OCI-LY1 (cell line): ENCODE measurements at regions not wholly inside any gene's neighbourhood (a gene's known extent, or its start where the extent isn't known, plus 50 kb on each side); places are given as distances from the start of the nearest gene placed in this dataset.

Source experiments
- H2AFZ ChIP-seq: fragments of 200-600 bp; sonication (generic), shearing (Covaris generic); 2 replicates; pipeline ENCODE4 v1.6.0; 2014; ENCODE audit warnings: antibody characterized with exemption, mild to moderate bottlenecking, low read length
- H3F3A ChIP-seq: fragments of 200-600 bp; sonication (generic), shearing (Covaris generic); 2 replicates; pipeline ENCODE4 v1.6.0; 2014; ENCODE audit warnings: mild to moderate bottlenecking, antibody characterized with exemption, low read length, moderate library complexity; ENCODE audit not compliant: insufficient read depth
- H3K27ac ChIP-seq: fragments of 200-600 bp; sonication (generic); 2 replicates; pipeline ENCODE4 v1.5.1; 2014; ENCODE audit warnings: low read length, mixed run types, mild to moderate bottlenecking, low read depth; ENCODE audit not compliant: poor library complexity, severe bottlenecking
- H3K27me3 ChIP-seq: fragments of 200-600 bp; sonication (generic); 2 replicates; pipeline ENCODE4 v1.6.0; 2014; ENCODE audit warnings: antibody characterized with exemption, mild to moderate bottlenecking, low read length, moderate library complexity; ENCODE audit not compliant: insufficient read depth
- H3K36me3 ChIP-seq: fragments of 200-600 bp; sonication (generic); 2 replicates; pipeline ENCODE4 v1.6.1; 2014; ENCODE audit warnings: mild to moderate bottlenecking, antibody characterized with exemption, low read length, moderate library complexity, mixed read lengths; ENCODE audit not compliant: insufficient read depth
- H3K4me1 ChIP-seq: fragments of 200-600 bp; sonication (generic); 2 replicates; pipeline ENCODE4 v1.5.1; 2014; ENCODE audit warnings: mild to moderate bottlenecking, low read length, moderate library complexity; ENCODE audit not compliant: insufficient read depth, severe bottlenecking
- H3K4me2 ChIP-seq: fragments of 200-600 bp; sonication (generic), shearing (Covaris generic); 2 replicates; pipeline ENCODE4 v1.6.1; 2014; ENCODE audit warnings: low read length
- H3K4me3 ChIP-seq: fragments of 200-600 bp; sonication (generic); 2 replicates; pipeline ENCODE4 v1.5.1; 2014; ENCODE audit warnings: low read length, low read depth, mild to moderate bottlenecking, mixed read lengths; ENCODE audit not compliant: poor library complexity, severe bottlenecking
- H3K79me2 ChIP-seq: fragments of 200-600 bp; shearing (Covaris generic); 2 replicates; pipeline ENCODE4 v1.6.1; 2016; ENCODE audit warnings: mixed run types, low read length, mixed read lengths; ENCODE audit not compliant: insufficient read depth
- H3K9ac ChIP-seq: fragments of 200-600 bp; sonication (generic), shearing (Covaris generic); 2 replicates; pipeline ENCODE4 v1.6.1; 2014; ENCODE audit warnings: mild to moderate bottlenecking, low read length, mixed read lengths
- H3K9me2 ChIP-seq: fragments of 200-600 bp; sonication (generic), shearing (Covaris generic); 2 replicates; pipeline ENCODE4 v1.6.1; 2014; ENCODE audit warnings: low read depth, mild to moderate bottlenecking, low read length, mixed read lengths
- H3K9me3 ChIP-seq: fragments of 200-600 bp; shearing (Covaris generic); 2 replicates; pipeline ENCODE4 v1.6.1; 2014; ENCODE audit warnings: low read length, mixed read lengths
- H4K20me1 ChIP-seq: fragments of 200-600 bp; sonication (generic), shearing (Covaris generic); 2 replicates; pipeline ENCODE4 v1.6.0; 2016; ENCODE audit warnings: mild to moderate bottlenecking, low read length; ENCODE audit not compliant: insufficient read depth
- CTCF ChIP-seq: fragments of 200-600 bp; sonication (generic), shearing (Covaris generic); IDR thresholded peaks from 2 replicates; pipeline ENCODE4 v1.5.1; 2017; ENCODE audit warnings: mild to moderate bottlenecking, antibody characterized with exemption, low read length, moderate library complexity, mixed read lengths
- EZH2 ChIP-seq: fragments of 200-600 bp; sonication (generic), shearing (Covaris generic); IDR thresholded peaks from 2 replicates; pipeline ENCODE4 v1.8.0; 2017; ENCODE audit warnings: borderline replicate concordance, mixed run types, mild to moderate bottlenecking, antibody characterized with exemption, low read length, moderate library complexity, mixed read lengths

GRCh38 chr5:152723482-152723881 is 318.4 kb upstream of the NMUR2 start:
- Histone ChIP-seq H3F3A (no peaks in the 10 kb centered on the region), H3K4me3 (no peak overlapping the region), H3K4me1 (no peaks in the 10 kb centered on the region), H3K79me2 (no peaks in the 10 kb centered on the region), H3K9me3 (0 out of 2 replicates have a peak, but pooled peaks cover 3% of the 10 kb centered on the region), H3K27me3 (no peaks in the 10 kb centered on the region), H2AFZ (no peak overlapping the region), H4K20me1 (no peaks in the 10 kb centered on the region), H3K27ac (no peak overlapping the region), H3K4me2 (no peak overlapping the region), H3K36me3 (no peaks in the 10 kb centered on the region), H3K9me2 (no peaks in the 10 kb centered on the region), H3K9ac (no peak overlapping the region)
- TF ChIP-seq EZH2 (no peak), CTCF (no peak)

GRCh38 chr5:152730176-152730575 is 325.1 kb upstream of the NMUR2 start:
- H3K79me2 ChIP-seq, result no peaks in the 10 kb centered on the region

DNA sequence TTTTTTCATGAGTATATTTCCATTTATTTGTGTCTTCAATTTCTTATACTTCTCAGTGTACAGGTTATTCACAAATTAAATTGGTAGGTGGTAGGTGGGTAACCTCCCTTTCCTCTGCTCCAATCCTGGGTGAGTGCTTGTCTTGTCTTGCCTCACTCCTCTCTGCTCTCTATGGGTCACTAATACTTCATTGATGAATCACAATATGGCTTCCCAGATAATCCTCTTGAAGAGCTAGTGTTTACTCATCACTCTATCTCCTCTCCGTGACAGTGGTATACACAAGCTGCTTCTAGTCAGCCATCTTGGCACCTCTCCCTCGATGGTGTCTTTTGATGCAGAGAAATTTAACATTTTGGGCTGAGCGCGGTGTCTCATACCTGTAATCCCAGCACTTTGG is 331.8 kb upstream of the NMUR2 start:
- TF ChIP-seq CTCF (no peak), EZH2 (no peak)
- Histone ChIP-seq H3K9ac (no peak overlapping the region), H3K9me3 (no peaks in the 10 kb centered on the region), H3F3A (no peaks in the 10 kb centered on the region), H3K27me3 (no peaks in the 10 kb centered on the region), H4K20me1 (no peaks in the 10 kb centered on the region), H3K4me1 (no peaks in the 10 kb centered on the region), H3K9me2 (no peaks in the 10 kb centered on the region), H3K4me2 (no peak overlapping the region), H3K79me2 (no peaks in the 10 kb centered on the region), H3K36me3 (no peaks in the 10 kb centered on the region), H2AFZ (no peak overlapping the region), H3K4me3 (no peak overlapping the region), H3K27ac (no peak overlapping the region)

More at GRCh38 chr5:152730176-152730575, 325.1 kb upstream of the NMUR2 start:
- H3F3A ChIP-seq, result no peaks in the 10 kb centered on the region
- no peak for TF ChIP-seq CTCF
- no peak for TF ChIP-seq EZH2
- H3K9ac ChIP-seq, result no peak overlapping the region
- no peak overlapping the region for H3K4me2 ChIP-seq
- no peaks in the 10 kb centered on the region for H3K9me3 ChIP-seq
- H3K36me3 ChIP-seq, result no peaks in the 10 kb centered on the region
- H4K20me1 ChIP-seq, result no peaks in the 10 kb centered on the region
- no peak overlapping the region for H3K4me3 ChIP-seq
- no peak overlapping the region for H3K27ac ChIP-seq
- H3K4me1 ChIP-seq, result no peaks in the 10 kb centered on the region
- H3K9me2 ChIP-seq, result no peaks in the 10 kb centered on the region
- H2AFZ ChIP-seq, result no peak overlapping the region
- H3K27me3 ChIP-seq, result no peaks in the 10 kb centered on the region
